Motor neuron (in vitro differentiated cells): ENCODE measurements at regions not wholly inside any gene's neighbourhood (a gene's known extent, or its start where the extent isn't known, plus 50 kb on each side); places are given as distances from the start of the nearest gene placed in this dataset.
A peak's percentile ranks its signal among the peaks of the same experiment; 100 is the strongest.

Experiments used
- ATAC-seq, 8 experiments: fragments of 200-7000 bp; cut with Tn5 transposase; replicated peaks in 6 of 8; 2 replicates each; pipeline ENCODE4 v1.8.0; 2021; ENCODE audit warnings: mild to moderate bottlenecking in 8 of 8, moderate library complexity in 8 of 8
- H3K27ac ChIP-seq, 2 donors: fragments of 250-450 bp; sonication (Bioruptor Pico); 2 replicates each; pipeline ENCODE4 v1.9.0; 2021; ENCODE audit warnings: antibody characterized with exemption in 2 of 2, mild to moderate bottlenecking in 2 of 2, moderate library complexity in 1 of 2
- H3K4me1 ChIP-seq, 2 donors: fragments of 250-450 bp; sonication (Bioruptor Pico); replicated peaks in 1 of 2; 2 replicates each; pipeline ENCODE4 v1.6.1; 2021; ENCODE audit warnings: antibody characterized with exemption in 2 of 2, mild to moderate bottlenecking in 2 of 2, moderate library complexity in 1 of 2
- H3K4me3 ChIP-seq, 5 donors: fragments of 250-450 bp; sonication (Bioruptor Pico); 2 replicates each; pipeline ENCODE4 v1.9.0; 2021; ENCODE audit warnings: antibody characterized with exemption in 5 of 5, mild to moderate bottlenecking in 5 of 5, moderate library complexity in 4 of 5
- WGBS, 10 experiments: fragments of 450-650 bp; shearing (Covaris generic); methylation state at CpG; one replicate each; pipeline ENCODE4 v1.0.0; 2022; 5-methylcytosine and 5-hydroxymethylcytosine counted together
- in situ Hi-C, 9 experiments: fragments of 400-800 bp; cut with MboI; loops; one replicate each; pipeline ENCODE4 v1.15.0; 2021; ENCODE audit warnings: low sequenced_read_pairs in 9 of 9, low pct_unique_long_range_greater_than_20kb in 2 of 9; ENCODE audit not compliant: unreplicated experiment in 9 of 9

- Histone ChIP-seq H3K4me3 (no peak overlapping the region), H3K4me1 (peaks cover 0 to 2% of the 10 kb centered on the region in 2 donors), H3K27ac (no peak overlapping the region)
- in situ Hi-C loops = no loop called here
- 64 to 100% (median 90%) methylated on average over 1 to 3 of the region's 3 CpGs; no CpG with 5 or more reads in 1 of the 10 experiments for WGBS, 10 experiments
- ATAC-seq = peak in 1 of 8 experiments; percentile 17
Measured at GRCh38 chr1:221913351-221913892, 171.5 kb upstream of the DUSP10 start.

- ATAC-seq = no peak
- Histone ChIP-seq H3K4me1 (peaks cover 3 to 7% of the 10 kb centered on the region in 2 donors), H3K27ac (no peak overlapping the region), H3K4me3 (no peak overlapping the region)
- in situ Hi-C loops = no loop called here
Measured at GRCh38 chr1:221912230-221912629, 170.3 kb upstream of the DUSP10 start.

DNA sequence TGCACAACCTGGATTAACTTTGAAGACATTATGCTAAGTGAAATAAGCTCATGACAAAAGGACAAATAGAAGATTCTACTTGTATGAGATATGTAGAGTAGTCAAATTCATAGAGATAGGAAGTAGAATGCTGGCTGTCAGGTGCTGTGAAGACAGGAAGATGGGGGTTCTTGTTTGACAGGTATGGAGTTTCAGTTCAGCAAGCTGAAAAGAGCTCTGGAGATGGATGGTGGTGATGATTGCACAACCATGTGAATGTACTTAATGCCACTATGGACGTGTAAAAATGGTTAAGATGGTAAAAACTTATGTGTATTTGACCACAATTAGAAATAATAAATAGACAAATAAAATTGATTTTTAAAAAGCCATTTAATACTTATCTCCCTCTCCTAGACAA is 169.8 kb upstream of the DUSP10 start:
- 29 to 100% (median 80%) methylated on average over 1 of the region's 1 CpG; no CpG with 5 or more reads in 3 of the 10 experiments for WGBS, 10 experiments
- Histone ChIP-seq H3K4me3 (no peak overlapping the region), H3K27ac (no peak overlapping the region), H3K4me1 (peaks cover 6 to 9% of the 10 kb centered on the region in 2 donors)
- in situ Hi-C loops = no loop called here
- no peak for ATAC-seq

GRCh38 chr1:221910222-221910621 is 168.3 kb upstream of the DUSP10 start:
- in situ Hi-C loops = no loop called here
- Histone ChIP-seq H3K4me1 (peaks cover 6 to 9% of the 10 kb centered on the region in 2 donors), H3K4me3 (no peak overlapping the region), H3K27ac (no peak overlapping the region)
- 52 to 88% (median 79%) methylated on average over 1 to 4 of the region's 4 CpGs for WGBS, 10 experiments
- no peak for ATAC-seq

- Histone ChIP-seq H3K4me1 (peaks cover 6 to 7% of the 10 kb centered on the region in 2 donors), H3K4me3 (no peak overlapping the region), H3K27ac (no peak overlapping the region)
- ATAC-seq = peak in 1 of 8 experiments; percentile 65
- WGBS, 10 experiments = 78 to 93% (median 84%) methylated on average over 1 to 4 of the region's 4 CpGs; no CpG with 5 or more reads in 2 of the 10 experiments
- in situ Hi-C loops = no loop called here
Measured at GRCh38 chr1:221908573-221908972, 166.7 kb upstream of the DUSP10 start.

GRCh38 chr1:221907166-221907932 is 165.5 kb upstream of the DUSP10 start:
- ATAC-seq = peak in 4 of 8 experiments; percentile 11 to 94 (median 90)
- Histone ChIP-seq H3K27ac (no peak overlapping the region), H3K4me3 (no peak overlapping the region), H3K4me1 (peaks cover 6 to 7% of the 10 kb centered on the region in 2 donors)
- in situ Hi-C loops = no loop called here
- WGBS, 10 experiments = 12 to 93% (median 81%) methylated on average over 4 to 8 of the region's 8 CpGs

GRCh38 chr1:221905802-221906201 is 163.9 kb upstream of the DUSP10 start:
- Histone ChIP-seq H3K4me3 (no peak overlapping the region), H3K27ac (no peak overlapping the region), H3K4me1 (peaks cover 6 to 7% of the 10 kb centered on the region in 2 donors)
- 0 to 100% (median 70%) methylated on average over 1 to 2 of the region's 2 CpGs; no CpG with 5 or more reads in 4 of the 10 experiments for WGBS, 10 experiments
- in situ Hi-C loops = no loop called here
- peak in 1 of 8 experiments; percentile 58 for ATAC-seq

DNA sequence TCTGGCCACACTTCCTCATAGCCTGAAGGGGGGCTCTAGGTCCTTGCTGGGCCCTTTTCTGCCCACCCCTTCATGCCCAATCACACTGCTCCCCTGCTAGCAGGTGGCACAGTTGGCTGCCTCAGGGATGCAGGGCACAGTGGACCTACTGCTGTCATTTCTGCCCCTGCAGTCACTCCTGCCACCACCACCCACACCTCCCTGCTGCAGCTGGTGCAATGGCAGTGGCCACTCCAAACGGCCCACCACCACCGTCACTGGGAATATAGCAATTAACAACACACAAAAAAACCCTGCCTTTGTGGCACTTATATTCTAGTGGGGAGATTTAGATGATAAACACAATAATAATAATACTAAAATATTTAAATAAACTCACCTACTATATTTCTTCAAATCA is 162.4 kb upstream of the DUSP10 start:
- Histone ChIP-seq H3K4me1 (peaks cover 6 to 7% of the 10 kb centered on the region in 2 donors), H3K4me3 (no peak overlapping the region), H3K27ac (no peak overlapping the region)
- WGBS, 10 experiments = 76 to 100% (median 82%) methylated on average over 1 to 2 of the region's 2 CpGs; no CpG with 5 or more reads in 7 of the 10 experiments
- in situ Hi-C loops = no loop called here
- ATAC-seq = no peak

DNA sequence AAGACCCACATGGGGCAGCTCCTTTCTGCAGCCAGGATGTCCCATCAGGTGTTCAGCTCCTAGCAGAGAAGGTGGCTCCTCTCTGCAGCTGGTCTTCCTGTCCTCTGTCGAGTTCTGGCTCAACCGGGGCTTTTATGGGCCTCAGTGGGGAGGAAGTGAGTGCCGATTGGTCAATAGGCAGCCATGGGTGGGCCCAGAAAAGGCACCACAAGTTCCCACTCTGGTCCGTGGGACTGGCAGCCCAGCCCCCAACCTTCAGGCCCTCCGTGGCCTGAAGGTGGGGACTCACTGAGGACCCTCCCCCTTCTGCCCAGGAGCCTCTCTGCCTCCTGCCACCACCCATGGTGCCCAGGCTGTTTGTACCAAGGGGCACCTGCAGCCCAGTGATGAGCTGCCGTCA is 161.7 kb upstream of the DUSP10 start:
- Histone ChIP-seq H3K4me3 (no peak overlapping the region), H3K27ac (no peak overlapping the region), H3K4me1 (peaks cover 6 to 7% of the 10 kb centered on the region in 2 donors)
- in situ Hi-C loops = no loop called here
- 33 to 80% (median 42%) methylated on average over 1 to 2 of the region's 6 CpGs; no CpG with 5 or more reads in 6 of the 10 experiments for WGBS, 10 experiments
- no peak for ATAC-seq

DNA sequence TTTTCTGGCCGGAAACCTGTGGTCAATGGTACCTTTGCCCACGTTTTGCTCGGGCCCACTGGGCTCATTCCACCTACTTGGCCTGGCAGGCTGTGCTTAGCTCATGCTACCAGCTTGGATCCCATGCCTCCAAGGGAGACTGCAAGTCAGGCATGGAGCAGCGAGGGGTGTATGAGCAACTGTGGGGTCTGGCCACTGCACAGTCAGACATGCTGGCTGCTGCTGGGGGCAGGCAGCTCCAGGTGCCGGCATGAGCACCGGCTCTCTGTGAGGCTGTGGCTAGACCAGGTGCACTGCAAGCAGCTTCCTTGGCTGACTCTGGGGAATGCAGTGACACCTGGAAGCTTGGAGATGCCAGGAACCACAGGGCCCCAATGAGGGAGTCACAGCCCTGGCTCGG is 161.1 kb upstream of the DUSP10 start:
- WGBS, 10 experiments = 49 to 100% (median 84%) methylated on average over 1 to 6 of the region's 7 CpGs; no CpG with 5 or more reads in 3 of the 10 experiments
- H3K4me3 ChIP-seq = no peak overlapping the region
- in situ Hi-C loops = no loop called here
- ATAC-seq = no peak
- no peak overlapping the region for H3K27ac ChIP-seq
- H3K4me1 ChIP-seq = peaks cover 6 to 7% of the 10 kb centered on the region in 2 donors

- Histone ChIP-seq H3K27ac (no peak overlapping the region), H3K4me3 (no peak overlapping the region), H3K4me1 (peaks cover 0 to 4% of the 10 kb centered on the region in 2 donors)
- 85 to 100% (median 100%) methylated on average over 1 to 3 of the region's 3 CpGs; no CpG with 5 or more reads in 5 of the 10 experiments for WGBS, 10 experiments
- no peak for ATAC-seq
- in situ Hi-C loops = no loop called here
Measured at GRCh38 chr1:221900678-221901077, 158.8 kb upstream of the DUSP10 start.

DNA sequence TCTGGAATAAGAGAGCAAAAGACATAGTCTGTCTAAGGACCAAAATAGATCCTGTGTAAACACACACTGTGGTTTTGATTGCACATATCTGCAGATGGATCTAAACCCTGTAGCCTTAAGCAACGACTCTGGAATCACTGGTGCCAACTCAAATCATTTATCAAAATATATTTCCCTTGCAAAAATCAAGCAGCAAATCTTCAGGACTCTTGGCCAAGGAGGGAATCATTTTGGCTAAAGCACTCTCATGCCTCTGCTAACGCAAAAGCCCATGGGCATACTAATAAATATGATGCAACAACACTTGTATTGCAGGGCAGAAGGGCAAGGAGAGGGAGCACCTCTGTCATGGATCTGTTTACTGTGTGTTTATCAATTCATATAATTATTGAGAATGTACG is 155.4 kb upstream of the DUSP10 start:
- H3K4me1 ChIP-seq = peaks cover 0 to 4% of the 10 kb centered on the region in 2 donors
- H3K27ac ChIP-seq = no peak overlapping the region
- 10 to 100% (median 46%) methylated on average over 1 to 3 of the region's 3 CpGs; no CpG with 5 or more reads in 1 of the 10 experiments for WGBS, 10 experiments
- in situ Hi-C loops = no loop called here
- no peak overlapping the region for H3K4me3 ChIP-seq
- peak; percentile 9 to 99 (median 66) for ATAC-seq

DNA sequence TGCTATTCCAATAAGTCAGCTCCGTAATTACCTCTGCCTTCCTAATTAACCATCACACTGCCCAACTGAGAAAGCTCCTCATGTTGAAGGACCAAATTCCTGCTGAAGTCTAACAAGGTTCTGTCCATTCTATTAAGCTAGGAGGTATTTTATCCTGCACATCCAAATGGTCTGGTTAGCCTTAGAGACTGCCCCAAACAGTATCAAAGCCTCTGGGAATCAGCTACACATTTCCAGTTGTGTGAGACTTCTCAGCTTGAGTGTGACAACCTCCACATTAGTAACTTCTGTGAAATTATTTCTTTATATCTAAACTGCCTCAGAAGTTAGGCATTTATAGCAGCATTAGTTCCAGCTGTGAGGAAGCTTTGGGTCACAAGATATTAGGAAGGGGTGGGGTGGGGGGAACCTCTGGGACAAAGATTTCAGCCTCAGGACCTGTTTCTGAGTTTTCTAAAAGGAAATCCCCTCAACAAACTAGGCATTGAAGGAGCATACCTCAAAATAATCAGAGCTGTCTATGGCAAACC is 150.5 kb upstream of the DUSP10 start:
- no peak for ATAC-seq
- no peak overlapping the region for H3K4me3 ChIP-seq
- WGBS, 10 experiments = 29 to 100% (median 68%) methylated on average over 1 of the region's 1 CpG; no CpG with 5 or more reads in 2 of the 10 experiments
- H3K27ac ChIP-seq = no peak overlapping the region
- in situ Hi-C loops = no loop called here
- H3K4me1 ChIP-seq = peaks cover 0 to 3% of the 10 kb centered on the region in 2 donors
